ENCODE measurements at regions not wholly inside any gene's neighbourhood (a gene's known extent, or its start where the extent isn't known, plus 50 kb on each side); places are given as distances from the start of the nearest gene placed in this dataset.

GRCh38 chr3:21055015-21055414 lies 696.0 kb downstream of the ZNF385D start:
- no peak for TF ChIP-seq CTCF (IDR thresholded peaks at IDR 0.05; ENCODE audit: low read depth, low read length)
- no peak overlapping the region for H3K4me3 ChIP-seq (replicated peaks in 1 of 2; ENCODE audit: low read depth in 2 of 2, low read length in 2 of 2)
- no peak for DNase-seq (ENCODE audit: low read depth in 2 of 2)

- H3K4me3 ChIP-seq (replicated peaks in 1 of 2; ENCODE audit: low read depth in 2 of 2, low read length in 2 of 2), result no peak overlapping the region
- no peak for DNase-seq (ENCODE audit: low read depth in 2 of 2)
- TF ChIP-seq CTCF (IDR thresholded peaks at IDR 0.05; ENCODE audit: low read depth, low read length), result no peak
Measured at GRCh38 chr3:21054064-21054463, 696.9 kb downstream of the ZNF385D start.

- DNase-seq (ENCODE audit: low read depth in 2 of 2), result no peak
- no peak for TF ChIP-seq CTCF (IDR thresholded peaks at IDR 0.05; ENCODE audit: low read depth, low read length)
- H3K4me3 ChIP-seq (replicated peaks in 1 of 2; ENCODE audit: low read depth in 2 of 2, low read length in 2 of 2), result no peak overlapping the region
Measured at GRCh38 chr3:21049334-21050062, 701.5 kb downstream of the ZNF385D start.

- H3K4me3 ChIP-seq (replicated peaks in 1 of 2; ENCODE audit: low read depth in 2 of 2, low read length in 2 of 2), result no peak overlapping the region
Measured at GRCh38 chr3:21043139-21043538, 707.9 kb downstream of the ZNF385D start.

GRCh38 chr3:21042184-21042583 lies 708.8 kb downstream of the ZNF385D start:
- H3K4me3 ChIP-seq (replicated peaks in 1 of 2; ENCODE audit: low read depth in 2 of 2, low read length in 2 of 2), result no peak overlapping the region
- DNase-seq (ENCODE audit: low read depth in 2 of 2), result no peak
- TF ChIP-seq CTCF (IDR thresholded peaks at IDR 0.05; ENCODE audit: low read depth, low read length), result no peak

More at GRCh38 chr3:21043139-21043538, 707.9 kb downstream of the ZNF385D start:
- TF ChIP-seq CTCF (IDR thresholded peaks at IDR 0.05; ENCODE audit: low read depth, low read length), result no peak
- DNase-seq (ENCODE audit: low read depth in 2 of 2), result no peak

GRCh38 chr3:21041621-21042020 lies 709.4 kb downstream of the ZNF385D start:
- TF ChIP-seq CTCF (IDR thresholded peaks at IDR 0.05; ENCODE audit: low read depth, low read length), result no peak
- DNase-seq (ENCODE audit: low read depth in 2 of 2), result no peak
- H3K4me3 ChIP-seq (replicated peaks in 1 of 2; ENCODE audit: low read depth in 2 of 2, low read length in 2 of 2), result no peak overlapping the region

GRCh38 chr3:21036888-21037287 lies 714.1 kb downstream of the ZNF385D start:
- no peak for DNase-seq (ENCODE audit: low read depth in 2 of 2)
- TF ChIP-seq CTCF (IDR thresholded peaks at IDR 0.05; ENCODE audit: low read depth, low read length), result no peak
- H3K4me3 ChIP-seq (replicated peaks in 1 of 2; ENCODE audit: low read depth in 2 of 2, low read length in 2 of 2), result no peak overlapping the region

Data from cardiac fibroblast (primary cell).